Skeletal muscle cell (primary cell): ENCODE measurements at regions not wholly inside any gene's neighbourhood (a gene's known extent, or its start where the extent isn't known, plus 50 kb on each side); places are given as distances from the start of the nearest gene placed in this dataset.

Experiments
- DNase-seq: peaks from one replicate; pipeline ENCODE4 v3.0.0-alpha.2; 2010; ENCODE audit warnings: low read depth
- H3K4me3 ChIP-seq: 2 replicates; pipeline ENCODE4 v1.5.1; 2011; ENCODE audit warnings: low read depth, mild to moderate bottlenecking, control low read depth, low read length, moderate library complexity

GRCh38 chr16:48441863-48442279 is 56.7 kb upstream of the SIAH1 start:
- DNase-seq, result no peak
- H3K4me3 ChIP-seq, result no peak overlapping the region

GRCh38 chr16:48441106-48441505 is 55.9 kb upstream of the SIAH1 start:
- no peak for DNase-seq
- H3K4me3 ChIP-seq, result no peak overlapping the region

- no peak overlapping the region for H3K4me3 ChIP-seq
- DNase-seq, result no peak
Measured at GRCh38 chr16:48438414-48438813, 53.2 kb upstream of the SIAH1 start.

GRCh38 chr16:48435906-48436305 is 50.7 kb upstream of the SIAH1 start:
- no peak overlapping the region for H3K4me3 ChIP-seq
- DNase-seq, result no peak

GRCh38 chr16:48435318-48435680 is 50.1 kb upstream of the SIAH1 start:
- H3K4me3 ChIP-seq, result no peak overlapping the region
- DNase-seq, result no peak
